Smooth muscle cell (in vitro differentiated cells): ENCODE measurements at regions not wholly inside any gene's neighbourhood (a gene's known extent, or its start where the extent isn't known, plus 50 kb on each side); places are given as distances from the start of the nearest gene placed in this dataset.

Source experiments
- DNase-seq: peaks from one replicate; lab custom pipeline; 2025; ENCODE audit not compliant: unreplicated experiment; lab: John Stamatoyannopoulos, UW
- H2AFZ ChIP-seq: fragments of 200-600 bp; sonication (generic); 2 replicates; pipeline ENCODE4 v1.6.0; 2016; ENCODE audit warnings: antibody characterized with exemption, low read depth, mild to moderate bottlenecking
- H3F3A ChIP-seq: fragments of 200-600 bp; sonication (generic); 2 replicates; pipeline ENCODE4 v1.6.0; 2017; ENCODE audit warnings: antibody characterized with exemption, low read depth
- H3K27ac ChIP-seq: fragments of 200-600 bp; sonication (generic); 2 replicates; pipeline ENCODE4 v1.5.1; 2016; ENCODE audit warnings: low read depth, mild to moderate bottlenecking
- H3K27me3 ChIP-seq: fragments of 200-600 bp; sonication (generic); 2 replicates; pipeline ENCODE4 v1.6.1; 2016; ENCODE audit warnings: low read depth, mild to moderate bottlenecking
- H3K36me3 ChIP-seq: fragments of 200-600 bp; sonication (generic); 2 replicates; pipeline ENCODE4 v1.5.1; 2016; ENCODE audit warnings: low read depth
- H3K4me1 ChIP-seq: fragments of 200-600 bp; sonication (generic); 2 replicates; pipeline ENCODE4 v1.5.1; 2016; ENCODE audit warnings: low read depth
- H3K4me2 ChIP-seq: fragments of 200-600 bp; sonication (generic); 2 replicates; pipeline ENCODE4 v1.6.0; 2016; ENCODE audit warnings: mild to moderate bottlenecking
- H3K4me3 ChIP-seq: fragments of 200-600 bp; sonication (generic); 2 replicates; pipeline ENCODE4 v1.5.1; 2016; ENCODE audit warnings: mild to moderate bottlenecking
- H3K79me2 ChIP-seq: fragments of 200-600 bp; sonication (generic); 2 replicates; pipeline ENCODE4 v1.6.0; 2016; ENCODE audit warnings: low read depth, mild to moderate bottlenecking
- H3K9ac ChIP-seq: fragments of 200-600 bp; sonication (generic); 2 replicates; pipeline ENCODE4 v1.6.0; 2016; ENCODE audit warnings: low read depth
- H3K9me3 ChIP-seq: fragments of 200-600 bp; sonication (generic); replicated peaks from 2 replicates; pipeline ENCODE4 v1.5.1; 2016; ENCODE audit warnings: low read depth
- H4K20me1 ChIP-seq: fragments of 200-600 bp; sonication (generic); 2 replicates; pipeline ENCODE4 v1.6.0; 2016; ENCODE audit warnings: low read depth
- CTCF ChIP-seq: fragments of 200-600 bp; sonication (generic); IDR thresholded peaks from 2 replicates; pipeline ENCODE4 v1.5.1; 2017; ENCODE audit warnings: borderline replicate concordance, mild to moderate bottlenecking, antibody characterized with exemption; ENCODE audit not compliant: insufficient read depth, poor library complexity, severe bottlenecking
- WGBS: methylation state at CpG from one replicate; pipeline ENCODE4 v1.1.7; 2016; ENCODE audit warnings: low lambda C conversion rate; 5-methylcytosine and 5-hydroxymethylcytosine counted together

- Histone ChIP-seq H3K4me3 (no peak overlapping the region), H3K36me3 (no peaks in the 10 kb centered on the region), H3K79me2 (no peaks in the 10 kb centered on the region), H3F3A (no peaks in the 10 kb centered on the region), H3K27me3 (no peaks in the 10 kb centered on the region), H3K4me2 (no peak overlapping the region), H3K27ac (no peak overlapping the region), H2AFZ (no peak overlapping the region), H4K20me1 (no peaks in the 10 kb centered on the region), H3K9me3 (no peaks in the 10 kb centered on the region), H3K9ac (no peak overlapping the region), H3K4me1 (peaks cover 11% of the 10 kb centered on the region)
- no peak for DNase-seq
- 79% methylated on average over 1 of the region's 1 CpG for WGBS
- TF ChIP-seq CTCF = no peak
Measured at GRCh38 chr13:109691689-109692088, 94.7 kb downstream of the IRS2 start.

- H3K79me2 ChIP-seq = no peaks in the 10 kb centered on the region
- H3K4me2 ChIP-seq = no peak overlapping the region
- H3K4me3 ChIP-seq = no peak overlapping the region
- H3K4me1 ChIP-seq = peaks cover 11% of the 10 kb centered on the region
- no peaks in the 10 kb centered on the region for H3F3A ChIP-seq
- no peaks in the 10 kb centered on the region for H3K36me3 ChIP-seq
- DNase-seq = no peak
- H3K27me3 ChIP-seq = peaks cover 15% of the 10 kb centered on the region
- no peak overlapping the region for H3K9ac ChIP-seq
- no peak overlapping the region for H3K27ac ChIP-seq
- 87% methylated on average over 14 of the region's 14 CpGs for WGBS
- no peaks in the 10 kb centered on the region for H3K9me3 ChIP-seq
- H4K20me1 ChIP-seq = no peaks in the 10 kb centered on the region
- no peak for TF ChIP-seq CTCF
- no peak overlapping the region for H2AFZ ChIP-seq
Measured at GRCh38 chr13:109687559-109688448, 98.6 kb downstream of the IRS2 start.

GRCh38 chr13:109685203-109685602 lies 101.2 kb downstream of the IRS2 start:
- H3K9ac ChIP-seq = no peak overlapping the region
- no peaks in the 10 kb centered on the region for H3K36me3 ChIP-seq
- no peaks in the 10 kb centered on the region for H3F3A ChIP-seq
- no peaks in the 10 kb centered on the region for H3K79me2 ChIP-seq
- H3K27me3 ChIP-seq = peaks cover 27% of the 10 kb centered on the region
- H2AFZ ChIP-seq = no peak overlapping the region
- WGBS = 90% methylated on average over 9 of the region's 9 CpGs
- H3K27ac ChIP-seq = no peak overlapping the region
- no peak overlapping the region for H3K4me3 ChIP-seq
- H3K4me2 ChIP-seq = no peak overlapping the region
- H4K20me1 ChIP-seq = no peaks in the 10 kb centered on the region
- TF ChIP-seq CTCF = no peak
- DNase-seq = no peak
- no peaks in the 10 kb centered on the region for H3K9me3 ChIP-seq
- H3K4me1 ChIP-seq = peaks cover 11% of the 10 kb centered on the region

GRCh38 chr13:109684824-109685202 lies 101.6 kb downstream of the IRS2 start:
- TF ChIP-seq CTCF = no peak

More at GRCh38 chr13:109684824-109685202, 101.6 kb downstream of the IRS2 start:
- Histone ChIP-seq H3K79me2 (no peaks in the 10 kb centered on the region), H3K4me3 (no peak overlapping the region), H4K20me1 (no peaks in the 10 kb centered on the region), H3F3A (no peaks in the 10 kb centered on the region), H3K9me3 (no peaks in the 10 kb centered on the region), H3K9ac (no peak overlapping the region), H2AFZ (no peak overlapping the region), H3K36me3 (no peaks in the 10 kb centered on the region), H3K27ac (no peak overlapping the region), H3K4me2 (no peak overlapping the region), H3K4me1 (peaks cover 11% of the 10 kb centered on the region), H3K27me3 (peaks cover 27% of the 10 kb centered on the region)
- DNase-seq = no peak
- 86% methylated on average over 9 of the region's 9 CpGs for WGBS
